GM19023 (cell line): ENCODE measurements at regions not wholly inside any gene's neighbourhood (a gene's known extent, or its start where the extent isn't known, plus 50 kb on each side); places are given as distances from the start of the nearest gene placed in this dataset.

Source experiments
- ATAC-seq: cut with Tn5 transposase; IDR thresholded peaks from one replicate; pipeline ENCODE4 v1.9.1; 2021; ENCODE audit warnings: mild to moderate bottlenecking, moderate library complexity; ENCODE audit not compliant: unreplicated experiment

GRCh38 chr5:5711112-5711511, 288.6 kb downstream of the ICE1 start:
- ATAC-seq, result no peak

- ATAC-seq, result no peak
These were observed 288.0 kb downstream of the ICE1 start for GRCh38 chr5:5710471-5710870.

GRCh38 chr5:5708367-5708919, 286.0 kb downstream of the ICE1 start:
- no peak for ATAC-seq

- no peak for ATAC-seq
These were observed 282.5 kb downstream of the ICE1 start for GRCh38 chr5:5705010-5705409.

- no peak for ATAC-seq
These were observed 281.9 kb downstream of the ICE1 start for GRCh38 chr5:5704352-5704751.

- no peak for ATAC-seq
These were observed 280.5 kb downstream of the ICE1 start for GRCh38 chr5:5702934-5703333.

GRCh38 chr5:5700549-5700948, 278.1 kb downstream of the ICE1 start:
- ATAC-seq, result no peak

- ATAC-seq, result no peak
These were observed 276.6 kb downstream of the ICE1 start for GRCh38 chr5:5699062-5699461.

- no peak for ATAC-seq
These were observed 272.8 kb downstream of the ICE1 start for GRCh38 chr5:5695266-5695665.

GRCh38 chr5:5688925-5689310, 266.4 kb downstream of the ICE1 start:
- no peak for ATAC-seq

- ATAC-seq, result no peak
These were observed 265.9 kb downstream of the ICE1 start for GRCh38 chr5:5688194-5688924.

- ATAC-seq, result no peak
These were observed 264.6 kb downstream of the ICE1 start for GRCh38 chr5:5687113-5687512.

- ATAC-seq, result no peak
These were observed 263.9 kb downstream of the ICE1 start for GRCh38 chr5:5686356-5686755.

GRCh38 chr5:5685737-5686136, 263.3 kb downstream of the ICE1 start:
- ATAC-seq, result no peak

- ATAC-seq, result no peak
These were observed 260.7 kb downstream of the ICE1 start for GRCh38 chr5:5683174-5683573.

GRCh38 chr5:5678909-5679308, 256.4 kb downstream of the ICE1 start:
- ATAC-seq, result no peak

GRCh38 chr5:5677738-5678137, 255.3 kb downstream of the ICE1 start:
- ATAC-seq, result no peak

- ATAC-seq, result no peak
These were observed 253.7 kb downstream of the ICE1 start for GRCh38 chr5:5676218-5676617.

- ATAC-seq, result no peak
These were observed 253.0 kb downstream of the ICE1 start for GRCh38 chr5:5675511-5675910.

GRCh38 chr5:5671823-5672222, 249.3 kb downstream of the ICE1 start:
- no peak for ATAC-seq

- no peak for ATAC-seq
These were observed 244.7 kb downstream of the ICE1 start for GRCh38 chr5:5667136-5667554.

GRCh38 chr5:5666369-5666768, 243.9 kb downstream of the ICE1 start:
- no peak for ATAC-seq

GRCh38 chr5:5666076-5666365, 243.5 kb downstream of the ICE1 start:
- no peak for ATAC-seq
